HCT116 (cell line): ENCODE measurements at regions not wholly inside any gene's neighbourhood (a gene's known extent, or its start where the extent isn't known, plus 50 kb on each side); places are given as distances from the start of the nearest gene placed in this dataset.

Experiments
- ATAC-seq: fragments of 200-7000 bp; cut with Tn5 transposase; 2 replicates; pipeline ENCODE4 v1.9.1; 2020; ENCODE audit warnings: mild to moderate bottlenecking, moderate library complexity
- BruUV-seq: library from RNA; stranded (reverse); fragments of 400-500 nt; replicated peaks from 2 replicates; lab custom pipeline; 2021; lab: Mats Ljungman, UMichigan
- CTCF ChIA-PET: fragments of 300-600 bp; sonication (Branson Sonifier 250); formaldehyde crosslinking; loops from one replicate; lab custom pipeline; 2021; ENCODE audit warnings: antibody characterized with exemption; lab: Charles Lee
- POLR2A ChIA-PET: fragments of 300-600, 350-600 bp; sonication (Branson Sonifier 250); formaldehyde crosslinking; loops from one replicate; lab custom pipeline; 2021; ENCODE audit warnings: antibody characterized with exemption; lab: Charles Lee
- RAD21 ChIA-PET, 2 experiments: fragments of 300-600 bp; sonication (Branson Sonifier 250); formaldehyde crosslinking; loops; one replicate each; lab custom pipeline; 2023; ENCODE audit warnings: low total read pairs in 2 of 2; ENCODE audit not compliant: uncharacterized antibody in 2 of 2, unreplicated experiment in 2 of 2, low non-redundant PET in 1 of 2; lab: Charles Lee
- DNase-seq: peaks from one replicate; pipeline ENCODE4 v3.0.0-alpha.2; 2010; ENCODE audit warnings: low read depth, low spot score
- H2AFZ ChIP-seq: fragments of 200-600 bp; shearing (Covaris generic), sonication (generic); 2 replicates; pipeline ENCODE4 v1.6.1; 2017; ENCODE audit warnings: low read depth, mixed run types, mixed read lengths, antibody characterized with exemption, low read length; ENCODE audit not compliant: poor library complexity, severe bottlenecking
- H3K27ac ChIP-seq: 2 replicates; pipeline ENCODE4 v1.5.1; 2012; ENCODE audit warnings: low read depth, low read length
- H3K27me3 ChIP-seq: fragments of 200-600 bp; sonication (generic); 2 replicates; pipeline ENCODE4 v1.6.1; 2016; ENCODE audit warnings: mixed run types, low read length, mixed read lengths; ENCODE audit not compliant: insufficient read depth
- H3K36me3 ChIP-seq, 2 experiments: fragments of 200-500 bp in 1 of 2; fragments of 200-600 bp in 1 of 2; sonication (Bioruptor generic) in 1 of 2; sonication (generic) in 1 of 2; 2 replicates each; pipeline versions ENCODE4 v1.5.1 to v1.6.1; 2014 to 2016; ENCODE audit warnings: low read length in 2 of 2, inconsistent platforms in 1 of 2, mixed read lengths in 1 of 2, mixed run types in 1 of 2; ENCODE audit not compliant: insufficient read depth in 2 of 2, control insufficient read depth in 1 of 2
- H3K4me1 ChIP-seq, 2 experiments: fragments of 200-600 bp in 1 of 2; sonication (generic) in 1 of 2; 2 replicates each; pipeline versions ENCODE4 v1.5.1 to v1.6.1; 2012 to 2017; ENCODE audit warnings: low read length in 2 of 2, inconsistent platforms in 1 of 2, mild to moderate bottlenecking in 1 of 2, mixed read lengths in 1 of 2, mixed run types in 1 of 2, moderate library complexity in 1 of 2; ENCODE audit not compliant: insufficient read depth in 2 of 2, control insufficient read depth in 1 of 2
- H3K4me2 ChIP-seq: fragments of 200-600 bp; sonication (generic); 2 replicates; pipeline ENCODE4 v1.6.1; 2017; ENCODE audit warnings: mixed run types, low read length, mixed read lengths
- H3K4me3 ChIP-seq, 2 experiments: fragments of 200-600 bp in 1 of 2; sonication (generic) in 1 of 2; replicated peaks in 1 of 2; 2 replicates each; pipeline ENCODE4 v1.5.1; 2011 to 2016; ENCODE audit warnings: low read length in 2 of 2, control low read depth in 1 of 2, low read depth in 1 of 2, mild to moderate bottlenecking in 1 of 2, mixed read lengths in 1 of 2, mixed run types in 1 of 2
- H3K79me2 ChIP-seq: fragments of 200-600 bp; sonication (generic); 2 replicates; pipeline ENCODE4 v1.6.1; 2017; ENCODE audit warnings: mild to moderate bottlenecking, mixed run types, low read length, moderate library complexity, mixed read lengths; ENCODE audit not compliant: insufficient read depth
- H3K9ac ChIP-seq: fragments of 200-600 bp; sonication (generic); 2 replicates; pipeline ENCODE4 v1.6.1; 2016; ENCODE audit warnings: low read length, mixed read lengths
- H3K9me2 ChIP-seq: fragments of 200-600 bp; sonication (generic), shearing (Covaris generic); 2 replicates; pipeline ENCODE4 v1.6.1; 2017; ENCODE audit warnings: mixed run types, mild to moderate bottlenecking, moderate library complexity; ENCODE audit not compliant: insufficient read depth
- H3K9me3 ChIP-seq, 2 experiments: fragments of 200-500 bp in 1 of 2; fragments of 200-600 bp in 1 of 2; sonication (Bioruptor generic) in 1 of 2; sonication (generic) in 1 of 2; 2 replicates each; pipeline ENCODE4 v1.6.1; 2014 to 2017; ENCODE audit warnings: low read length in 2 of 2, mixed read lengths in 2 of 2, inconsistent platforms in 1 of 2, low read depth in 1 of 2, mild to moderate bottlenecking in 1 of 2, mixed run types in 1 of 2, moderate library complexity in 1 of 2; ENCODE audit not compliant: control insufficient read depth in 1 of 2, insufficient read depth in 1 of 2
- H4K20me1 ChIP-seq: fragments of 200-600 bp; sonication (generic), shearing (Covaris generic); 2 replicates; pipeline ENCODE4 v1.6.1; 2017; ENCODE audit warnings: mixed run types, mild to moderate bottlenecking, moderate library complexity; ENCODE audit not compliant: insufficient read depth
- ATF3 ChIP-seq: IDR thresholded peaks from 2 replicates; pipeline ENCODE4 v1.6.1; 2012
- CBX3 ChIP-seq: IDR thresholded peaks from 2 replicates; pipeline ENCODE4 v1.6.1; 2012; ENCODE audit warnings: low read depth
- CEBPB ChIP-seq: IDR thresholded peaks from 2 replicates; pipeline ENCODE4 v1.6.1; 2012; ENCODE audit warnings: low read depth
- EGR1 ChIP-seq: IDR thresholded peaks from 2 replicates; pipeline ENCODE4 v1.6.1; 2012; ENCODE audit warnings: low read depth
- ELF1 ChIP-seq: IDR thresholded peaks from 2 replicates; pipeline ENCODE4 v1.6.1; 2012; ENCODE audit warnings: low read depth, borderline replicate concordance
- EZH2 ChIP-seq: fragments of 200-600 bp; sonication (generic); IDR thresholded peaks from 2 replicates; pipeline ENCODE4 v1.6.1; 2017; ENCODE audit warnings: antibody characterized with exemption, mixed run types
- EZH2phosphoT487 ChIP-seq: fragments of 200-600 bp; IDR thresholded peaks from 2 replicates; pipeline ENCODE4 v1.6.1; 2018; ENCODE audit warnings: antibody characterized with exemption, borderline replicate concordance
- FOSL1 ChIP-seq: IDR thresholded peaks from 2 replicates; pipeline ENCODE4 v1.6.1; 2012; ENCODE audit warnings: low read depth
- JUND ChIP-seq: IDR thresholded peaks from 2 replicates; pipeline ENCODE4 v1.6.1; 2012
- MAX ChIP-seq: IDR thresholded peaks from 2 replicates; pipeline ENCODE4 v1.6.1; 2012
- POLR2A ChIP-seq: IDR thresholded peaks from 2 replicates; pipeline ENCODE4 v1.7.0; 2011; ENCODE audit warnings: borderline replicate concordance; ENCODE audit not compliant: insufficient read depth, insufficient read length; ENCODE audit errors: extremely low read depth
- POLR2AphosphoS5 ChIP-seq: IDR thresholded peaks from 2 replicates; pipeline ENCODE4 v1.6.1; 2011; ENCODE audit warnings: mild to moderate bottlenecking, low read depth, low read length, moderate library complexity
- RAD21 ChIP-seq: IDR thresholded peaks from 2 replicates; pipeline ENCODE4 v1.6.1; 2012; ENCODE audit warnings: low read depth, mild to moderate bottlenecking
- REST ChIP-seq: IDR thresholded peaks from 2 replicates; pipeline ENCODE4 v1.6.1; 2012; ENCODE audit warnings: low read depth
- SIN3A ChIP-seq: IDR thresholded peaks from 2 replicates; pipeline ENCODE4 v1.6.1; 2012; ENCODE audit warnings: low read depth
- SP1 ChIP-seq: IDR thresholded peaks from 2 replicates; pipeline ENCODE4 v1.6.1; 2012; ENCODE audit warnings: low read depth
- SRF ChIP-seq: IDR thresholded peaks from 2 replicates; pipeline ENCODE4 v1.6.1; 2012; ENCODE audit warnings: low read depth
- TCF7L2 ChIP-seq: IDR thresholded peaks from 2 replicates; pipeline ENCODE4 v1.7.0; 2011; ENCODE audit warnings: borderline replicate concordance, inconsistent platforms; ENCODE audit not compliant: insufficient read depth, insufficient read length; ENCODE audit errors: extremely low read depth
- YY1 ChIP-seq: IDR thresholded peaks from 2 replicates; pipeline ENCODE4 v1.6.1; 2011; ENCODE audit warnings: low read length, low read depth, moderate library complexity, mild to moderate bottlenecking; ENCODE audit not compliant: insufficient replicate concordance; ENCODE audit errors: extremely low read depth
- ZBTB33 ChIP-seq: IDR thresholded peaks from 2 replicates; pipeline ENCODE4 v1.6.1; 2011; ENCODE audit warnings: mild to moderate bottlenecking, low read length, moderate library complexity; ENCODE audit not compliant: insufficient replicate concordance; ENCODE audit errors: extremely low read depth
- ZFX ChIP-seq: fragments of 450-650 bp; IDR thresholded peaks from 2 replicates; pipeline ENCODE4 v1.6.1; 2017
- ZNF274 ChIP-seq: fragments of 200-500 bp; sonication (Bioruptor generic); IDR thresholded peaks from 2 replicates; pipeline ENCODE4 v1.6.1; 2014; ENCODE audit warnings: mild to moderate bottlenecking, low read depth, low read length, inconsistent platforms
- intact Hi-C: fragments of 100-400 bp; cut with micrococcal nuclease; formaldehyde crosslinking; loops from 2 replicates; pipeline ENCODE4 v1.10.0; 2022

- H3K4me1 ChIP-seq = peaks cover 15 to 57% of the 10 kb centered on the region in 2 experiments
- no TSS peak for BruUV-seq
- peak overlapping the region; percentile 98 for H3K4me2 ChIP-seq
- H3K27me3 ChIP-seq = no peaks in the 10 kb centered on the region
- POLR2A ChIA-PET = interaction anchor here (0.8 to 1.0 kb wide), 2 partner anchors 50 to 164 kb away, joined by 3 read pairs; no protein-coding TSS in a partner anchor
- H3K9ac ChIP-seq = peak overlapping the region; percentile 52
- no peaks in the 10 kb centered on the region for H3K9me2 ChIP-seq
- CTCF ChIA-PET = interaction anchor here (1.0 to 1.4 kb wide), 4 partner anchors 13 to 112 kb away, joined by 3 to 4 read pairs (median 4); no protein-coding TSS in a partner anchor
- DNase-seq (peak; percentile 97), ATAC-seq (peak; percentile 79)
- RAD21 ChIA-PET = no interaction called here
- H3K27ac ChIP-seq = peak overlapping the region; percentile 57; the same call in 1 of the 2 replicates
- H3K4me3 ChIP-seq = peak overlapping the region; percentile 67 to 69
- H2AFZ ChIP-seq = peak overlapping the region; percentile 81
- no peaks in the 10 kb centered on the region for H3K79me2 ChIP-seq
- H4K20me1 ChIP-seq = no peaks in the 10 kb centered on the region
- no peaks in the 10 kb centered on the region for H3K36me3 ChIP-seq
- no peaks in the 10 kb centered on the region for H3K9me3 ChIP-seq
- intact Hi-C loops = loop anchor here (5.0 kb wide), 1 partner anchor 52 kb away; no protein-coding TSS in a partner anchor
- TF ChIP-seq SP1 (peak; percentile 90), TCF7L2 (peak; percentile 82), POLR2AphosphoS5 (no peak), SRF (no peak; the same call in 1 of the 2 replicates), YY1 (no peak), ZNF274 (no peak), EZH2 (no peak), ZBTB33 (no peak), SIN3A (peak; percentile 89), CBX3 (peak; percentile 93), REST (no peak), EGR1 (no peak), CEBPB (peak; percentile 64), MAX (no peak; the same call in 1 of the 2 replicates), FOSL1 (peak; percentile 94), JUND (peak; percentile 97), ELF1 (no peak; the same call in 1 of the 2 replicates), RAD21 (no peak), EZH2phosphoT487 (no peak), ATF3 (peak; percentile 78), ZFX (no peak), POLR2A (no peak)
Measured at GRCh38 chr18:34978953-34979608, 62.1 kb upstream of the MAPRE2 start.
